SK-N-SH treated with all-trans-retinoic acid at 6 μM for 48 hours (cell line): ENCODE measurements at regions not wholly inside any gene's neighbourhood (a gene's known extent, or its start where the extent isn't known, plus 50 kb on each side); places are given as distances from the start of the nearest gene placed in this dataset.

Source experiments
- ATAC-seq: fragments of 200-7000 bp; cut with Tn5 transposase; 3 replicates; pipeline ENCODE4 v1.9.1; 2020; ENCODE audit warnings: mild to moderate bottlenecking, moderate library complexity
- ARNTL ChIP-seq: fragments of 450-650 bp; formaldehyde crosslinking; IDR thresholded peaks from 2 replicates; pipeline ENCODE4 v1.5.0; 2020; ENCODE audit warnings: low read depth, mild to moderate bottlenecking, moderate library complexity, borderline replicate concordance
- CREB5 ChIP-seq: fragments of 250-450 bp; sonication (Bioruptor Pico); IDR thresholded peaks from 2 replicates; pipeline ENCODE4 v1.5.1; 2020; ENCODE audit warnings: low read depth, mild to moderate bottlenecking, moderate library complexity
- CSDC2 ChIP-seq: fragments of 250-450 bp; sonication (Bioruptor Pico); IDR thresholded peaks from 2 replicates; pipeline ENCODE4 v1.5.0; 2020; ENCODE audit warnings: mild to moderate bottlenecking, moderate library complexity
- CSRNP3 ChIP-seq: fragments of 250-450 bp; sonication (Bioruptor Pico); IDR thresholded peaks from 2 replicates; pipeline ENCODE4 v1.5.1; 2021; ENCODE audit warnings: mild to moderate bottlenecking, moderate library complexity
- ESRRG ChIP-seq: fragments of 250-450 bp; sonication (Bioruptor Pico); IDR thresholded peaks from 2 replicates; pipeline ENCODE4 v1.6.1; 2021; ENCODE audit warnings: mild to moderate bottlenecking
- ISL1 ChIP-seq: fragments of 250-450 bp; sonication (Bioruptor Pico); IDR thresholded peaks from 2 replicates; pipeline ENCODE4 v2.1.2; 2022; ENCODE audit warnings: mild to moderate bottlenecking, moderate library complexity
- OSR1 ChIP-seq: fragments of 250-450 bp; sonication (Bioruptor Pico); IDR thresholded peaks from 2 replicates; pipeline ENCODE4 v1.8.0; 2022; ENCODE audit warnings: moderate library complexity, mild to moderate bottlenecking, inconsistent platforms
- PATZ1 ChIP-seq: fragments of 250-450 bp; sonication (Bioruptor Pico); IDR thresholded peaks from 2 replicates; pipeline ENCODE4 v1.8.0; 2020; ENCODE audit warnings: mild to moderate bottlenecking, moderate library complexity, borderline replicate concordance
- PPARA ChIP-seq: fragments of 250-450 bp; sonication (Bioruptor Pico); IDR thresholded peaks from 2 replicates; pipeline ENCODE4 v1.5.0; 2020; ENCODE audit warnings: mild to moderate bottlenecking, borderline replicate concordance
- SNAI2 ChIP-seq: fragments of 250-450 bp; sonication (Bioruptor Pico); IDR thresholded peaks from 2 replicates; pipeline ENCODE4 v1.5.0; 2020; ENCODE audit warnings: mild to moderate bottlenecking, moderate library complexity
- TCF4 ChIP-seq: fragments of 250-450 bp; sonication (Bioruptor Pico); IDR thresholded peaks from 2 replicates; pipeline ENCODE4 v1.8.0; 2021; ENCODE audit warnings: mild to moderate bottlenecking, moderate library complexity, borderline replicate concordance
- TSHZ2 ChIP-seq: fragments of 250-450 bp; sonication (Bioruptor Pico); IDR thresholded peaks from 2 replicates; pipeline ENCODE4 v1.5.0; 2020; ENCODE audit warnings: mild to moderate bottlenecking, moderate library complexity
- ZC3H10 ChIP-seq: fragments of 250-450 bp; sonication (Bioruptor Pico); IDR thresholded peaks from 2 replicates; pipeline ENCODE4 v1.5.1; 2021; ENCODE audit warnings: mild to moderate bottlenecking, moderate library complexity
- ZFP3 ChIP-seq: fragments of 250-450 bp; sonication (Bioruptor Pico); IDR thresholded peaks from 2 replicates; pipeline ENCODE4 v1.5.0; 2020; ENCODE audit warnings: mild to moderate bottlenecking, moderate library complexity
- ZFP30 ChIP-seq: fragments of 450-650 bp; formaldehyde crosslinking; IDR thresholded peaks from 2 replicates; pipeline ENCODE4 v1.5.0; 2022; ENCODE audit warnings: mild to moderate bottlenecking, moderate library complexity
- ZNF565 ChIP-seq: fragments of 450-650 bp; formaldehyde crosslinking; conservative IDR thresholded peaks from 2 replicates; pipeline ENCODE4 v1.5.0; 2020; ENCODE audit warnings: low read depth, mild to moderate bottlenecking, moderate library complexity
- ZNF70 ChIP-seq: fragments of 450-650 bp; formaldehyde crosslinking; IDR thresholded peaks from 2 replicates; pipeline ENCODE4 v1.5.0; 2020; ENCODE audit warnings: mild to moderate bottlenecking, moderate library complexity
- ZNF8 ChIP-seq: fragments of 450-650 bp; formaldehyde crosslinking; IDR thresholded peaks from 2 replicates; pipeline ENCODE4 v1.5.0; 2020; ENCODE audit warnings: mild to moderate bottlenecking, moderate library complexity

- ATAC-seq, result no peak
- TF ChIP-seq CSDC2 (CRISPR knock-in tag) (no peak), PATZ1 (no peak), ISL1 (no peak), ZFP30 (no peak), ESRRG (CRISPR knock-in tag) (no peak), ZC3H10 (CRISPR knock-in tag) (no peak), ZNF565 (CRISPR knock-in tag) (no peak), TCF4 (CRISPR knock-in tag) (no peak), ZNF70 (no peak), CREB5 (CRISPR knock-in tag) (no peak), ZFP3 (CRISPR knock-in tag) (no peak)
- TF ChIP-seq, all 23 proteins: peak for 0
These were observed 152.5 kb upstream of the CHST15 start for GRCh38 chr10:124245806-124246440.

DNA sequence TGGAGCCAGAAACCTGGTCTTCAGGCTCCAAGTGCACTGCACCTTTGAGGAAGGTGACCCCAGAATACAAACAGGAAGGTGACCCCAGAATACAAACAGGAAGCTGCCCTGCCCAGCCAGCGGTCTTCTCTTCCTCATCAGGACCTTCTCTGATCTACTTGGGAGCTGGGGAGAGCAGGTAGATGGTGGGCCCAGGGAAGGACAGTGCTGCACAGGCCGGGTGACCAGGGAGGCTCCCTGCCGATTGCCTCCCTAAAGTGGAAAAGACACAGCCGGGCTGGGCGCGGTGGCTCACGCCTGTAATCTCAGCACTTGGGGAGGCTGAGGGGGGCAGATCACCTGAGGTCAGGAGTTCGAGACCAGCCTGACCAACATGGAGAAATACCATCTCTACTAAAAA, 151.8 kb upstream of the CHST15 start:
- TF ChIP-seq SNAI2 (CRISPR knock-in tag) (no peak), PATZ1 (no peak), ZNF8 (no peak)
- no peak for ATAC-seq

DNA sequence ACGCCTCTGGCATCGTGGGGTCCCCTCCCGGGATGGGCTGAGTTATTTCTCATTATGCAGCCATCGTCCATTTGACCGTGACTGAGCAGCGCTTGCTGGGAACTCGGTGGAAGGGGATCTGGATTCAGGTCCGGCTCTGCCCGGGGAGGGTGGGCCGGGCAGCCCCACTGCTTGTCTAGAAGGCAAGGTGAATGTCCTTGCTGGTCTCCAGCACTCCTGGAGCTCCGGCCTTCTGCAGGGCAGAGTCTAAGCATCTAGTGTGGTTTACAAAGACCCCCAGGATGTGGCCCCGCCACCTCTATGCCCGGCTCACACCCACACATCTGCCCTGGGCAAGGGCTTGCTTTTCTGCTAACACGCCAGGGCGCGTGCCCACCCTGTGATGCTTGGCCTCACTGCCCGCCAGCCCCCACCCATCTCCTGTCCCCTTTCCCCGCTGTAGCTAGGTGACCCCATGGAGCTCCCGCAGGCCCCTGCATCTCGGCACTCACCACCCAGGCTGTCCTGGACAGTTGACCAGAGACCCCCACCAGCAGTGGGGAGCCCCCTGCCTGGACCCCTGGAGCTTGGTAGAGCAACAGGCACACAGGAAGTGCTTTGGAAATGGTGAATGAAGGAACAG, 151.0 kb upstream of the CHST15 start:
- TF ChIP-seq CSRNP3 (CRISPR knock-in tag) (no peak), ARNTL (no peak), ZNF70 (peak; percentile 45; the same call in 1 of the 2 replicates), PPARA (CRISPR knock-in tag) (no peak), ZC3H10 (CRISPR knock-in tag) (no peak)
- no peak for ATAC-seq

DNA sequence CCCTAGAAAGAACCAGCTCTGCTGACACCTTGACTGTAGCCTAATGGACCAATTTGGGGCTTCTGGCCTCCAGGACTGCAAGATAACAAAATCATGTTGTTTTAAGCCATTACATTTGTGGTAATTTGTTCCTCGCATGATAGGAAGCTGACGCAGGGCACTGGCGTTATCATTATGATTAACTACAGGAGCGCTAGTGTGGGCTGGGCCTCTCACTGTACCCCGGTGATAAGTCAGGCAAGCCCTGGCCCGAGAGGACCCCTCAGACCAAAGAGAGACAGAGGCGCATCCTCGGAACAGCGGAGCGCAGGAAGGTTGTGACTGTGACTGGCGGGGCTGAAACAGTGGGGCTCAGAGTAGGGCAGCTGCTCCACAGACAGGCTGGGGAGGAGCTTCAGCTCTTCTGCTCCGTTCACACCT, 150.3 kb upstream of the CHST15 start:
- TF ChIP-seq OSR1, result no peak
- no peak for TF ChIP-seq CSRNP3 (CRISPR knock-in tag)
- TF ChIP-seq ZNF565 (CRISPR knock-in tag), result no peak
- TF ChIP-seq TSHZ2 (CRISPR knock-in tag), result peak; percentile 73
- TF ChIP-seq CREB5 (CRISPR knock-in tag), result no peak
- peak; percentile 90 for TF ChIP-seq TCF4 (CRISPR knock-in tag)
- ATAC-seq, result no peak; the same call in 2 of the 3 replicates
